ENCODE measurements at regions not wholly inside any gene's neighbourhood (a gene's known extent, or its start where the extent isn't known, plus 50 kb on each side); places are given as distances from the start of the nearest gene placed in this dataset.

DNA sequence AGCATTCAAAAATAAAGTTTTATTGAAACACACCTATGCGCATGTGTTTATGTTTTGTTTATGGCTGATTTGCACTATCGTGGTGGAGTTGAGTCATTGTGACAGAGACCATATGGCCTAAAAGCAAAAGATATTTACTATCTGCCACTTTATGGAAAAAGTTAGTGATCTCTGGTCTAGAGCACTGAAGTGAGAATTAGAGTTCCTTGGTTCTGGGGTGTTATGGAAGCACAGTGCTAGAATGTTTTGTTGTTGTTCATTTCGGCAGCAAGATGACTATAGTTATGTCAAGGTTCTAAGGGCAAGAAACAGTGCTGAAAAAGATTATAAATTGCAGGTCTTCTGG lies 416.5 kb downstream of the SLC4A3 start:
- DNase-seq: no peak

- no peak for DNase-seq
Observed at GRCh38 chr2:220044383-220044782, 417.0 kb downstream of the SLC4A3 start.

DNA sequence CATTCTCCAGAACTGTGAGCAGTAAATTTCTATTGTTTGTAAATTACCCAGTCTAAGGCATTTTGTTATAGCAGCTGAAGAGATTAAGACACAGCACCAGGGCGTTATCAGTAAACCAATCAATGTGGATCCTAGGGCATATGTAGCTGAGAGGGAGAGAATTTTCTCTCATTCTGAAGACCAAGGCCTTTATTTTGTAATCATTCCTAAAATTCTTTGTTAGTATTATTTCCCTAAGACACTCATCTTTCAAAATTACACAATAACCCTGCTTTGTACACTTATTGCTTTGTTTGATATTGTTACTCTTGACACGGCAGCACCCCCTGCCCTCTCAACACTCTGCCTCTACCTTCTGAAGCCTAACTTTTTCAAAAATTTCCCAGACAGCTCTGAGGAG lies 419.1 kb downstream of the SLC4A3 start:
- DNase-seq: no peak

- DNase-seq: no peak
Observed at GRCh38 chr2:220051716-220052115, 424.3 kb downstream of the SLC4A3 start.

GRCh38 chr2:220053919-220054318 lies 426.5 kb downstream of the SLC4A3 start:
- DNase-seq: no peak

DNA sequence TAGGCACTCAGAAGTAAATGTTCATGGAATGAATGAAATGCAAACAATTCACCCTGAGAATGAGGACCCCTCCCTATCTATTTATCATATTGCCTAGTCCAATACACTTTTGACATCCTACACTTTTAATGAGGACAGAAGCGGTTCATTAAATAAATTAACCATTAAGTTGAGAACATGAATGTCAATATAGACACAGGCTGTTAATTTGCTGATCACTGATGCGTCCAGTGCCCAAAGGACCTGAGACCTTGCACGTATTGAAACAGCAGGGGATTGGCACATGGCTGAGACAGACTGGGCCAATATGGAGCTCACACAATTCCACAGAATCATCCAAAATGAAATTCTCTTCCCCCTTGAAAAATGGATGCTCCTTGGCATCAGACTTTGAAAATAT lies 430.0 kb downstream of the SLC4A3 start:
- DNase-seq: no peak

GRCh38 chr2:220057916-220058315 lies 430.5 kb downstream of the SLC4A3 start:
- DNase-seq: no peak

DNA sequence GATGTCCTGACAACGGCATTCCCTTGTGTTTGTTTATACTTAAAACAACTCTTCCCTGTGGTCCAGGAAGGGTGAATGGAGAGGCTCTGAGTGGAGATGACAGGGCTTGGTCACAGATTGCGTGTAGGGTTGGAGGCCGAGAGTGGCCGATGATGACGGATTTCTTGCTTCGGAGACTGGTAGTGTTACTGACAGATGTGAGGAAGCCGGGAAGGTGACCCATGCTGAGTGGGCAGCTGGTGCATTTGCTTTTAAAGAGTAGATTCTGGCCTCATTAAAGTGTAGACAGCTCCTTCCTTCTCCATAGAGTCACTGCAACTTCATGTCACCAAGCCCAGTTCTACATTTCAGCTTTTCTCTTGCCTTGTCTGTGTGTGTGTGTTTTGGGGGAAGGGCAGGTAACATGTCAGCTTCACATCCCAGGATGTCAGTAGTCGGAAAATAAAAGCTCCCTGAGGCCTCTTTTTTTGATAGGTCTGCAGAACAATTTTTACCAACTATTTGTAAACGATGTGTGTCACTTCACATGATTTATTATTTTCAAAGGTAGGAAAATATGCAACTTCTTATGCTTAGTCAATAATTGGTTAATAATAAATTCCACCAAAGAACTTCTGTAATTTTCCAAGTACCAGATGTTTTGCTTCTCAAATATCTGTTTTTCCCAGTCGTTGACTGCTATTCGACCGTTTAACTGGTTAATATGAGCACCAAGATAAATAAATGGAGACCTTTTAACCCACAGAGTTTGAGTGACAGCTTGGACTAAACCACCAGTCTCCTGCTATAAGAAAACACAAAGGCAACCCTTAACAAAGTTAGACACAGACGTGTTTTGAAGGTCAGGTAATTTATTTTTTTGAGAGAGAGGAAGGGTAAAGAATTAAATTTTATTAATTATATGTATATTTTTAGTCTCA lies 436.9 kb downstream of the SLC4A3 start:
- DNase-seq: no peak

DNA sequence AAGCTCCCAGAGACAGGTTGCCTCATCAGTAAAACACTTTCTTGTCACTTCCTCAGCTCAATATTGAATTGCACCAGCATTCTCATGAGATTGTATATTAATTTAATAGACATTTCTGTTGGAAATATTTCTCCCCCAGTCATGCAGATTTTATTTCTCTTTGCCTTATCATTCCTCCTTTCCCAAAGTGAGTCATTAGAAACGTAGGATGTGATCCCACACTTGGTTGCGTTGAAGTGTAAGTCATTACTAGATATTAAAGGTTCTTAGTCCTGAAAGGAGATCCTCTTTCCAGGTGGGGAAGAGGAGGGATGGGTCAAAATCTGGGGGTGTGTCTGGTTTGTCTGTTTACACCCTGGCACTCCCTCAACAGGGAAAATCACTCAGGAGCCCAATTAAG lies 438.2 kb downstream of the SLC4A3 start:
- DNase-seq: no peak

GRCh38 chr2:220068846-220069245 lies 441.4 kb downstream of the SLC4A3 start:
- DNase-seq: no peak

DNA sequence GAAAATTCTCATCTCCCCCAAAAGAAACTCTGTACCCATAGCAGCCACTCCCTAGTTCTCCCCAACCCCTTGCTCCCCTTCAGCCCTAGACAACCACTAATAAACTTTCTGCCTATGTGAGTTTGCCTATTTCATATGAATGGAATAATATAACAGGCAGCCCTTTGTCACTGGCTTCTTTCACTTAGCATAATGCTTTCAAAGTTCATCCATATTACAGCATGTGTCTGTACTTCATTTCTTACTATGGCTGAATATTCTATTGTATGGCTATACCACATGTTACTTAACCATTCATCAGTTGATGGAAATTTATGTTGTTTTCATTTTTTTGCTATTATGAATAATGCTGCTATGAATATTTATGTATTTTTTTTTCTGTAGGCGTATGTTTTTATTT lies 442.9 kb downstream of the SLC4A3 start:
- DNase-seq: no peak

GRCh38 chr2:220071696-220072095 lies 444.3 kb downstream of the SLC4A3 start:
- no peak for DNase-seq

DNA sequence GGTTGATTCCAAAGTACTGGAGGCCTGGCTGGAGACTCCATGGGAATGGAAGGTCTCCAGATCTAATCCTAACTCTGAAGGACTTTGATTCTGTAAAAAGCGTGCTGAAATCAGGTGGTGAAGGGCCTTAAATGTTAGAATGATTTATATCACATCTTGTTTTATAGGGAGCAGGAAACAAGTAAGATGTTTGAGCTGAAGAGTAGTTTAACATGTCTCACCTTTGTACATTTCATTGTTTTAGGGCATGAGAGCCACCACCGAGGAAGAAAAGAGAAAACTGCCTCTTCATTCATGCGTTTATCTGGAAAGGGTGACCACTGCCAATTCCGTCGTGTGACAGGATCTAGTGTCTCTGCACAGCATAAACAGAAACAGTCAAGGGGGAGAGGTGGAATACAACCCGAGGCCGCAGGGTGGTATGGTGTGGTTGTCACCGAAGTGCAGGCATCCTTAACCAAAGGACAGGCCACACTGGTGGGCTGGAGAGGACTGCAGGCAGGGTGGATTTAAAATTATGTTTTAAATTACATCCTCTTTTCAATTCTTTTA lies 445.3 kb downstream of the SLC4A3 start:
- DNase-seq: no peak

- DNase-seq: no peak
Observed at GRCh38 chr2:220075835-220076234, 448.4 kb downstream of the SLC4A3 start.

DNA sequence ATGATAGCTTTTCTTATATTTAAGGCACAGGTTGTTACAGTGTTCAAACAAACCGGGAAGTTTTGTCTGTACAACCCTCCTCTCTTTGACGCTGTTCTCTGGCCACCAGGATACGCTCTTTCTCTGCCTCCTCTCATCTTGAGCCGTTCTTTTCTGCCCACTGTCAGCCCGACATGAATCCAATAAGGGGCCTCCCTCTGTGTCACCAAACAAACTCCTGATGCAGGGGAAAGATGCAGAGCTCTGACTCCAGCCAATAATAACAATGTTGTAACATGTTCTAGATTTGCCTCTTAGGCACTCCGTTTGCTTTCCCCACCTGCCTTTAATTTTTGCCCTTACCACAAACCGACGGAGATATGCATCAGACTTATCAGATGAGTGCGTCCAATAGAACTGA lies 449.3 kb downstream of the SLC4A3 start:
- DNase-seq: no peak

GRCh38 chr2:220077488-220077887 lies 450.1 kb downstream of the SLC4A3 start:
- no peak for DNase-seq

GRCh38 chr2:220078439-220078838 lies 451.0 kb downstream of the SLC4A3 start:
- DNase-seq: no peak

- DNase-seq: no peak
Observed at GRCh38 chr2:220079595-220079994, 452.2 kb downstream of the SLC4A3 start.

GRCh38 chr2:220081171-220081570 lies 453.7 kb downstream of the SLC4A3 start:
- no peak for DNase-seq

DNA sequence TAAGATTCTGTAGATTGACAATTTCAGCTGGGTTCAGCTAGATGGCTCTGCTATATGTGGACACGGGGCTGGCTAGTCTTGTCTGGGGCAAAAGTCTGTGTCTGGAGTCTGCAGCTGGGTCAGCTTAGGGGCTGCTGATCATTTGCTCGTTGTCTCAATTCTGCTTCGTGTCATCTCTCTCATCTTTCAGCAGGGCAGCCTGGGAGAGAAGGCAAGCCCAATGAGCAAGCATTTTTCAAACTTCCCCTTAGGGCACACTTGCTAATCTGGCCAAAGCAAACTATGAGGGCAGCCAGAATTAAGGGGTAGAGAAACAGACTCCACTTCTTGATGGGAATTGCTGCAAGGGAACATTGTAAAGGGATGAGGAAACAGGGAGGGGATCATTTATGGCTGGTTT lies 462.6 kb downstream of the SLC4A3 start:
- no peak for DNase-seq

- no peak for DNase-seq
Observed at GRCh38 chr2:220096406-220096805, 469.0 kb downstream of the SLC4A3 start.

- DNase-seq: no peak
Observed at GRCh38 chr2:220101980-220102379, 474.6 kb downstream of the SLC4A3 start.

GRCh38 chr2:220103596-220103995 lies 476.2 kb downstream of the SLC4A3 start:
- DNase-seq: no peak

Data from hypothalamus (tissue), 51 donors.